Neural crest cell (in vitro differentiated cells): ENCODE measurements at regions not wholly inside any gene's neighbourhood (a gene's known extent, or its start where the extent isn't known, plus 50 kb on each side); places are given as distances from the start of the nearest gene placed in this dataset.
"Not testable (repeated sequence)": the region's sequence is repeated elsewhere in the genome, so short reads cannot be mapped to it uniquely, and the experiment has no call there.

Source experiments
- DNase-seq: peaks from one replicate; pipeline ENCODE4 v3.0.0; 2021; ENCODE audit warnings: low read depth, mixed read lengths, low spot score
- H3K27ac Mint-ChIP-seq: one replicate; pipeline ENCODE4 v1.8.0; 2021; ENCODE audit warnings: mild to moderate bottlenecking, mixed read lengths; ENCODE audit not compliant: unreplicated experiment
- H3K27me3 Mint-ChIP-seq: 2 replicates; pipeline ENCODE4 v1.8.0; 2021; ENCODE audit warnings: low read depth, mild to moderate bottlenecking, mixed read lengths
- H3K36me3 Mint-ChIP-seq: 2 replicates; pipeline ENCODE4 v1.8.0; 2021; ENCODE audit warnings: low read depth, mild to moderate bottlenecking, mixed read lengths
- H3K4me1 Mint-ChIP-seq: 2 replicates; pipeline ENCODE4 v1.8.0; 2021; ENCODE audit warnings: mixed read lengths
- H3K4me3 Mint-ChIP-seq: one replicate; pipeline ENCODE4 v1.8.0; 2021; ENCODE audit warnings: mild to moderate bottlenecking, mixed read lengths
- H3K9me3 Mint-ChIP-seq: 2 replicates; pipeline ENCODE4 v1.8.0; 2021; ENCODE audit warnings: mixed read lengths
- TF ChIP-seq, protein P1 (sequence below): fragments of 200-600 bp; sonication (generic); conservative IDR thresholded peaks from 2 replicates; pipeline ENCODE4 v1.5.0; 2021; ENCODE audit warnings: antibody characterized with exemption, mild to moderate bottlenecking

DNA sequence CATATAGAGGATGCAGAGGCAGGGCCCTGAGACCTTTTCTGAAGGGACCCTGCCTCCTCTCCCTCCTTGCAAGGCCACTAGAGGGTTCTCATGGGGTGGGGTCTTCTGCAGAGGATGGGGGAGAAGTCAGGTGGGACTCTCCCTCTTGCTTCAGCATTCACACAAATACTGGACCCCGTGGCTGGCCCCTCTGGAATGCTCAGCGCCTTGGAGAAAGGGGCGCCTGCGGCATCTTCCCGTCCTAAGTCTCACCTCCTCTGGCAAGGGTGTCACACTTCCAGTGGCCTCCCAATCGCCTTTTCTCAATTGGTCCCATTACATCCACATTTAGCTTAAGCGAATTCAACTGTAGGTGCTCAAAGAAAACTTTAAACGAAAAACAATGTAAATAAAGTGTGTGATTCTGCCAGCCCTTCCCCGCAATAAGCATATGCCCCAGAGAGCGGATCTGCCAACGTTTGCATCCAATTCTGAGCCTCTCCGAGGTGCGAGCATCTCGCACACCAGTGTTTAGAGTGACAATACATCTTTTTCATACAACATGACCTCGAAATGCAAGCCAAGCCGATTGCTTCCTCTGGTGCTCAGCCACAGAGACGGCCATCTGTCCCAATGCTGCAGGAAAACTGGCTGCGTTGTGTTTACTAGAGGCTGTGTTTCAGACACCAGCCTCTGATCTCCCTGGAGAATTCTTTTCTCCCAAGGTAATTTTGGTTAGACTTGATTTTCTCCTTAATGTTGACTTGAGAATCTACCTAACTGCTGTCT, 69.1 kb upstream of the WASF3 start:
- Mint-ChIP-seq H3K27me3 (no peaks in the 10 kb centered on the region), H3K9me3 (no peaks in the 10 kb centered on the region), H3K4me3 (no peak overlapping the region), H3K36me3 (no peaks in the 10 kb centered on the region), H3K27ac (no peak overlapping the region), H3K4me1 (peaks cover 12% of the 10 kb centered on the region)
- DNase-seq, result no peak
- TF ChIP-seq, protein P1, sequence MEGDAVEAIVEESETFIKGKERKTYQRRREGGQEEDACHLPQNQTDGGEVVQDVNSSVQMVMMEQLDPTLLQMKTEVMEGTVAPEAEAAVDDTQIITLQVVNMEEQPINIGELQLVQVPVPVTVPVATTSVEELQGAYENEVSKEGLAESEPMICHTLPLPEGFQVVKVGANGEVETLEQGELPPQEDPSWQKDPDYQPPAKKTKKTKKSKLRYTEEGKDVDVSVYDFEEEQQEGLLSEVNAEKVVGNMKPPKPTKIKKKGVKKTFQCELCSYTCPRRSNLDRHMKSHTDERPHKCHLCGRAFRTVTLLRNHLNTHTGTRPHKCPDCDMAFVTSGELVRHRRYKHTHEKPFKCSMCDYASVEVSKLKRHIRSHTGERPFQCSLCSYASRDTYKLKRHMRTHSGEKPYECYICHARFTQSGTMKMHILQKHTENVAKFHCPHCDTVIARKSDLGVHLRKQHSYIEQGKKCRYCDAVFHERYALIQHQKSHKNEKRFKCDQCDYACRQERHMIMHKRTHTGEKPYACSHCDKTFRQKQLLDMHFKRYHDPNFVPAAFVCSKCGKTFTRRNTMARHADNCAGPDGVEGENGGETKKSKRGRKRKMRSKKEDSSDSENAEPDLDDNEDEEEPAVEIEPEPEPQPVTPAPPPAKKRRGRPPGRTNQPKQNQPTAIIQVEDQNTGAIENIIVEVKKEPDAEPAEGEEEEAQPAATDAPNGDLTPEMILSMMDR, result no peak

DNA sequence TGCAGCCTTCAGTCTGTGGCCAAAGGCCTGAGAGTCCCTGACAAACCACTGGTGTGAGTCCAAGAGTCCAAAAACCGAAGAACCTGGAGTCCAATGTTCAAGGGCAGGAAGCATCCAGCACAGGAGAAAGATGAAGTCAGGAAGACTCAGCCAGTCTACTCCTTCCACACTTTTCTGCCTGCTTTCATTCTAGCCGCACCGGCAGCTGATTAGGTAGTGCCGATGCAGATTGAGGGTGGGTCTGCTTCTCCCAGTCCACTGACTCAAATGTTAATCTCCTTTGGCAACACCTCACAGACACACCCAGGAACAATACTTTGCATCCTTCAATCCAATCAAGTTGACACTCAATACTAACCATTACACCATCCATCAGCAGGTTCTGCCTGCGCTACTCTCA, 65.2 kb upstream of the WASF3 start:
- H3K36me3 Mint-ChIP-seq, H3K4me3 Mint-ChIP-seq, H3K9me3 Mint-ChIP-seq, DNase-seq, H3K27me3 Mint-ChIP-seq, H3K27ac Mint-ChIP-seq: not testable (repeated sequence)
- H3K4me1 Mint-ChIP-seq, result peaks cover 15% of the 10 kb centered on the region

DNA sequence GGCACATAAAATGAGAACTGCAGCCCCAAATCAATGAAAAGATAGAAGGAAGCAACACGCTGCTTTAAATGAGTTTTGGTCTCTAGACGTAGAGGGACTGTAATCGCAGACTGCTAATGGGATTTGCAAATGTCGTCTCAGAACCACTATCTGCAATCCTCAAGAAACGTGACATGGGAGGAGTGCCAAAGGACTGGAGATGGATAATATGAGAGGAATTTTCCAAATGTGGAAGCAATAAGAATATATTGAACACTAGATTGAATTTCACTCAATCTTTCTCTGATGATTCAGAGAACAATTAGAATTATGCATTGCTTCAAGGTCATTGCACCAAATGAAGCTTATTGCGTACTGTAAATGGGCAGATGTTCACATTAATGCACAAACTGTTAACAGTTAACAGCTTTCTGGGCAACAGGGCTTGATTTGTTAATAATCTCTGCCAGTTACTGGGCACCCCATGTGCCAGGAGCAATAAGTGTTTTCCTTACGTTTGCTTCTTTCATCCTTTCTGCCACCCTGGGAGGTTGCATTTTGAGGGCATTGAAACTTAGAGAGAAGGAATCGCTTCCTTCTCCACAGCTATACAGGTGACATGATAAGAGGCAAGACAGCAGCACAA, 62.8 kb upstream of the WASF3 start:
- Mint-ChIP-seq H3K9me3 (no peaks in the 10 kb centered on the region), H3K27me3 (no peaks in the 10 kb centered on the region), H3K27ac (no peak overlapping the region), H3K36me3 (no peaks in the 10 kb centered on the region), H3K4me1 (peaks cover 27% of the 10 kb centered on the region), H3K4me3 (no peak overlapping the region)
- no peak for DNase-seq
- TF ChIP-seq, protein P1, result no peak

DNA sequence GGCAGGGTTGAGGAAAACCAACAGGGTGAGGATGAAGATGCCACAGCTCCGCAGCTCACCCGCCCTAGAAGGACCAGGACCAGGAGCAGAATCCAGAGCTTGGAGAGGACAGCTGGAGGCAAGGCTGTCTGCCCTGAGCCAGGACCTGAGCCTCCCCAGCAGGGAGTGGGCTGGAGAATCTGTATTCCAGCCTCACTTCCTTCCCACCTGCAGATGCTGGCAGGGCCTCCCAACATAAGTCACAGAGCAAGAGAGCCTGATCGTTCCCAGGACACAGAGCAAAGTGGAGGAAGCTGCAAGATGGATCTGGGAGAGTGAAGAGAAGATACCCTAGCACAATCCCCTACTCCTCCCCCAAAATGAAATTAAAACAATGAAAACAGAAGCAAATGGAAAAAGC, 61.7 kb upstream of the WASF3 start:
- H3K27ac Mint-ChIP-seq, result no peak overlapping the region
- H3K4me1 Mint-ChIP-seq, result peaks cover 28% of the 10 kb centered on the region
- no peak overlapping the region for H3K4me3 Mint-ChIP-seq
- H3K27me3 Mint-ChIP-seq, result no peaks in the 10 kb centered on the region
- no peaks in the 10 kb centered on the region for H3K9me3 Mint-ChIP-seq
- no peaks in the 10 kb centered on the region for H3K36me3 Mint-ChIP-seq
- TF ChIP-seq, protein P1, result no peak
- DNase-seq, result no peak

DNA sequence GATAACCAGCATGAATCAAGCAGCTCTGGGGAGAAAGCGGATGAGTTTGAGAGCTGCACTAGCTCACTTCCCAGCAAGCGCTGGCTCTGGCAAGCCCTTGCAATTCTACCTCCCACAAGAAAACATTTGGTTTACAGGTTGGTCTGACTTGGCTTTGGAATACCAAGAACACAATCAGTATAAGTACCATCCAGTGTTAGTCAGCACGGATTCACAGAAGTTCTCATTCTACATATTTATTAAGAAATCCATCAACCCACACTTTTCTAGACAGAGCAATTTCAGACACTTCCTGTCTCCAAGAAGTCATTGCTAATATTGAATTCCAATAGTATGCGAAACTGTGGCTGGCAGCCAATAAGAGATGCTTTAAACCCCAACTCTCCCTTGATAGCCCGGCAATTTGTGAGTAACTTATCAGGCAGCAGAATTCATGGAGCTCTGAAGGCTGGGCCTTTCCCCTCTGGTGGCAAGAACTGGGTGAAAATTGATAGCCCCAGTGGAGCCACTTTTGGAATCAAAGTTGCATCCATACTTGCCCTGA, 59.4 kb upstream of the WASF3 start:
- TF ChIP-seq, protein P1, result no peak
- peaks cover 47% of the 10 kb centered on the region for H3K4me1 Mint-ChIP-seq
- H3K27me3 Mint-ChIP-seq, result no peaks in the 10 kb centered on the region
- H3K4me3 Mint-ChIP-seq, result no peak overlapping the region
- H3K27ac Mint-ChIP-seq, result no peak overlapping the region
- no peak for DNase-seq
- H3K9me3 Mint-ChIP-seq, result no peaks in the 10 kb centered on the region
- H3K36me3 Mint-ChIP-seq, result no peaks in the 10 kb centered on the region
